Mesenchymal stem cell (in vitro differentiated cells and primary cell): ENCODE measurements at regions not wholly inside any gene's neighbourhood (a gene's known extent, or its start where the extent isn't known, plus 50 kb on each side); places are given as distances from the start of the nearest gene placed in this dataset.

Source experiments
- DNase-seq: peaks from one replicate; pipeline ENCODE4 v3.0.0-alpha.2; 2013
- H2AFZ ChIP-seq: one replicate; pipeline ENCODE4 v1.6.1; 2013; ENCODE audit warnings: low read depth, mild to moderate bottlenecking, control low read depth, inconsistent platforms, low read length, moderate library complexity
- H2AK5ac ChIP-seq: 2 replicates; pipeline ENCODE4 v1.6.1; 2013; ENCODE audit warnings: low read length, moderate library complexity, mild to moderate bottlenecking, inconsistent platforms; ENCODE audit not compliant: severe bottlenecking
- H2BK120ac ChIP-seq: one replicate; pipeline ENCODE4 v1.6.1; 2013; ENCODE audit warnings: low read depth, mild to moderate bottlenecking, inconsistent platforms, low read length, moderate library complexity
- H2BK12ac ChIP-seq, 2 experiments: one replicate each; pipeline ENCODE4 v1.6.1; 2013; ENCODE audit warnings: inconsistent platforms in 2 of 2, low read length in 2 of 2, mild to moderate bottlenecking in 2 of 2, moderate library complexity in 2 of 2, control low read depth in 1 of 2
- H2BK15ac ChIP-seq: one replicate; pipeline ENCODE4 v1.6.1; 2013; ENCODE audit warnings: mild to moderate bottlenecking, low read depth, inconsistent platforms; ENCODE audit not compliant: poor library complexity, severe bottlenecking
- H2BK5ac ChIP-seq: 2 replicates; pipeline ENCODE4 v1.6.1; 2013; ENCODE audit warnings: low read depth, mild to moderate bottlenecking, low read length, control low read depth, inconsistent platforms; ENCODE audit not compliant: poor library complexity, severe bottlenecking
- H3K14ac ChIP-seq, 2 experiments: one replicate each; pipeline ENCODE4 v1.6.1; 2013; ENCODE audit warnings: inconsistent platforms in 2 of 2, low read length in 2 of 2, control low read depth in 1 of 2, mild to moderate bottlenecking in 1 of 2, moderate library complexity in 1 of 2
- H3K18ac ChIP-seq, 2 experiments: one replicate each; pipeline ENCODE4 v1.6.1; 2013; ENCODE audit warnings: inconsistent platforms in 2 of 2, low read length in 2 of 2, control low read depth in 1 of 2, low read depth in 1 of 2, mild to moderate bottlenecking in 1 of 2
- H3K23ac ChIP-seq, 2 experiments: one replicate each; pipeline ENCODE4 v1.6.1; 2013; ENCODE audit warnings: inconsistent platforms in 2 of 2, low read length in 2 of 2, mild to moderate bottlenecking in 2 of 2, moderate library complexity in 2 of 2, control low read depth in 1 of 2
- H3K27ac ChIP-seq: 2 replicates; pipeline ENCODE4 v1.5.1; 2013; ENCODE audit warnings: mild to moderate bottlenecking, moderate library complexity, low read length, control low read depth, inconsistent platforms; ENCODE audit not compliant: poor library complexity, severe bottlenecking
- H3K27me3 ChIP-seq, 2 experiments: 2 replicates each; pipeline versions ENCODE4 v1.6.1 to v1.7.0; 2013; ENCODE audit warnings: low read length in 2 of 2, mild to moderate bottlenecking in 2 of 2, moderate library complexity in 2 of 2, control low read depth in 1 of 2, inconsistent platforms in 1 of 2; ENCODE audit not compliant: control insufficient read depth in 1 of 2, insufficient read depth in 1 of 2
- H3K36me3 ChIP-seq, 2 experiments: 2 replicates each; pipeline versions ENCODE4 v1.6.1 to v1.7.0; 2013; ENCODE audit warnings: low read length in 2 of 2, control low read depth in 1 of 2, inconsistent platforms in 1 of 2, low read depth in 1 of 2, mild to moderate bottlenecking in 1 of 2; ENCODE audit not compliant: insufficient read depth in 2 of 2, control insufficient read depth in 1 of 2
- H3K4ac ChIP-seq, 2 experiments: one replicate each; pipeline ENCODE4 v1.6.1; 2013; ENCODE audit warnings: inconsistent platforms in 2 of 2, low read length in 2 of 2, mild to moderate bottlenecking in 2 of 2, moderate library complexity in 2 of 2, control low read depth in 1 of 2, low read depth in 1 of 2
- H3K4me1 ChIP-seq: 2 replicates; pipeline ENCODE4 v1.6.1; 2013; ENCODE audit warnings: low read depth, low read length, control low read depth; ENCODE audit not compliant: control insufficient read depth, insufficient read depth
- H3K4me2 ChIP-seq: 2 replicates; pipeline ENCODE4 v1.6.1; 2013; ENCODE audit warnings: low read length, mild to moderate bottlenecking, inconsistent platforms; ENCODE audit not compliant: poor library complexity, severe bottlenecking
- H3K4me3 ChIP-seq, 2 experiments: 2 replicates each; pipeline versions ENCODE4 v1.5.1 to v1.7.0; 2013; ENCODE audit warnings: low read length in 2 of 2, mild to moderate bottlenecking in 2 of 2, control low read depth in 1 of 2, low read depth in 1 of 2; ENCODE audit not compliant: insufficient read depth in 1 of 2
- H3K79me1 ChIP-seq: replicated peaks from 2 replicates; pipeline ENCODE4 v1.6.1; 2013; ENCODE audit warnings: mild to moderate bottlenecking, control low read depth, low read length, inconsistent platforms; ENCODE audit not compliant: poor library complexity, severe bottlenecking
- H3K9ac ChIP-seq: 2 replicates; pipeline ENCODE4 v1.7.0; 2013; ENCODE audit warnings: mild to moderate bottlenecking, low read length, moderate library complexity
- H3K9me3 ChIP-seq: 2 replicates; pipeline ENCODE4 v1.7.0; 2013; ENCODE audit warnings: mild to moderate bottlenecking, low read length; ENCODE audit not compliant: control insufficient read depth
- H4K8ac ChIP-seq: one replicate; pipeline ENCODE4 v1.6.1; 2013; ENCODE audit warnings: inconsistent platforms, mild to moderate bottlenecking, low read length, moderate library complexity
- H4K91ac ChIP-seq: one replicate; pipeline ENCODE4 v1.6.1; 2013; ENCODE audit warnings: mild to moderate bottlenecking, low read length, inconsistent platforms
- WGBS: methylation state at CpG from one replicate; pipeline ENCODE4 v1.1.7; 2013; ENCODE audit warnings: mixed read lengths; 5-methylcytosine and 5-hydroxymethylcytosine counted together

DNA sequence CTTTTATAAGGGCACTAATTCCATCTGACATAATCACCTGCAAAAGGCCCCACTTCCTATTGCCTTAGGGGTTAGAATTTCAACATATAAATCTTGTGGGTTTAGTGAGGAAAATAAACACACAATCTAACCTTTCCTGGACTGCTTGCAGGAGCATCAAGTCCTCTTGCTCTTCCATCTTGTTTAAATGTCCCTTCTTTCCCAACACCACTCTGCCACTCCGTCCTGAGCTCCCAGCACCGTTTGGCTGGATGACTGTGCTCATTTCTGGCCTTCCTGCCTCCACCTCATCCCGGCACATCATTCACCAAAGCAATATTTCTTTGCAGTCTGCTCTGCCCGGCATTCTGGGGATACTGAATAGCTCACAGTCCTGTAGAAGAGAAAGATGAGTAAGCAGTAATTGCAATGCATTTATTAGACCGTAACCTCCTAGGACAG, 247.8 kb downstream of the BCL2 start:
- Histone ChIP-seq H3K14ac (no peak overlapping the region), H2AFZ (no peak overlapping the region), H3K4me1 (no peaks in the 10 kb centered on the region), H3K4ac (no peak overlapping the region), H3K4me2 (no peak overlapping the region), H4K91ac (no peak overlapping the region), H3K36me3 (no peaks in the 10 kb centered on the region), H3K9me3 (no peaks in the 10 kb centered on the region), H3K27ac (no peak overlapping the region), H3K4me3 (no peak overlapping the region), H3K18ac (no peak overlapping the region), H3K23ac (no peak overlapping the region), H2BK5ac (no peak overlapping the region), H4K8ac (no peak overlapping the region), H3K9ac (no peak overlapping the region), H2AK5ac (no peak overlapping the region), H2BK12ac (no peak overlapping the region), H3K79me1 (no peaks in the 10 kb centered on the region), H2BK120ac (no peak overlapping the region), H2BK15ac (no peak overlapping the region), H3K27me3 (peaks cover 0 to 13% of the 10 kb centered on the region in 2 experiments)
- DNase-seq, result no peak
- WGBS, result 60% methylated on average over 3 of the region's 5 CpGs

- Histone ChIP-seq H3K23ac (no peak overlapping the region), H3K18ac (peak overlapping the region in 1 of 2 experiments; percentile 2), H3K14ac (no peak overlapping the region), H2BK5ac (no peak overlapping the region), H3K9ac (no peak overlapping the region), H2BK12ac (no peak overlapping the region), H3K36me3 (no peaks in the 10 kb centered on the region), H3K27ac (no peak overlapping the region), H3K9me3 (no peaks in the 10 kb centered on the region), H3K4ac (no peak overlapping the region), H4K8ac (no peak overlapping the region), H3K4me2 (no peak overlapping the region), H2AFZ (no peak overlapping the region), H2BK120ac (no peak overlapping the region), H2BK15ac (no peak overlapping the region), H2AK5ac (no peak overlapping the region), H4K91ac (no peak overlapping the region), H3K79me1 (no peaks in the 10 kb centered on the region), H3K4me1 (no peaks in the 10 kb centered on the region), H3K27me3 (peaks cover 0 to 14% of the 10 kb centered on the region in 2 experiments), H3K4me3 (no peak overlapping the region)
- 39% methylated on average over 8 of the region's 8 CpGs for WGBS
- no peak for DNase-seq
Measured at GRCh38 chr18:63070767-63071502, 248.6 kb downstream of the BCL2 start.

GRCh38 chr18:63069496-63069895, 250.1 kb downstream of the BCL2 start:
- H2BK15ac ChIP-seq, result no peak overlapping the region
- H2AFZ ChIP-seq, result no peak overlapping the region
- DNase-seq, result no peak
- H3K27ac ChIP-seq, result no peak overlapping the region
- H3K14ac ChIP-seq, result peak overlapping the region in 1 of 2 experiments; percentile 57
- H2BK12ac ChIP-seq, result no peak overlapping the region
- no peak overlapping the region for H4K91ac ChIP-seq
- H2AK5ac ChIP-seq, result no peak overlapping the region
- no peak overlapping the region for H2BK5ac ChIP-seq
- H3K79me1 ChIP-seq, result no peaks in the 10 kb centered on the region
- H3K23ac ChIP-seq, result no peak overlapping the region
- no peak overlapping the region for H4K8ac ChIP-seq
- H3K36me3 ChIP-seq, result no peaks in the 10 kb centered on the region
- H2BK120ac ChIP-seq, result no peak overlapping the region
- no peaks in the 10 kb centered on the region for H3K9me3 ChIP-seq
- H3K4me3 ChIP-seq, result no peak overlapping the region
- H3K9ac ChIP-seq, result no peak overlapping the region
- no peak overlapping the region for H3K18ac ChIP-seq
- no peak overlapping the region for H3K4me2 ChIP-seq
- WGBS, result 96% methylated on average over 2 of the region's 3 CpGs
- no peak overlapping the region for H3K4ac ChIP-seq
- H3K4me1 ChIP-seq, result no peaks in the 10 kb centered on the region
- H3K27me3 ChIP-seq, result peaks cover 8 to 24% of the 10 kb centered on the region in 2 experiments

- DNase-seq, result no peak
- no peak overlapping the region for H3K23ac ChIP-seq
- 64% methylated on average over 2 of the region's 2 CpGs for WGBS
Measured at GRCh38 chr18:63067939-63068338, 251.6 kb downstream of the BCL2 start.

More at GRCh38 chr18:63067939-63068338, 251.6 kb downstream of the BCL2 start:
- Histone ChIP-seq H3K27me3 (peaks cover 8 to 25% of the 10 kb centered on the region in 2 experiments), H3K4me2 (no peak overlapping the region), H3K79me1 (no peaks in the 10 kb centered on the region), H3K14ac (no peak overlapping the region), H3K4ac (no peak overlapping the region), H3K4me1 (peaks cover 3% of the 10 kb centered on the region), H2BK5ac (no peak overlapping the region), H3K36me3 (no peaks in the 10 kb centered on the region), H4K91ac (no peak overlapping the region), H2AFZ (no peak overlapping the region), H2BK12ac (no peak overlapping the region), H3K4me3 (no peak overlapping the region), H3K27ac (no peak overlapping the region), H2BK120ac (no peak overlapping the region), H3K9me3 (no peaks in the 10 kb centered on the region), H2BK15ac (no peak overlapping the region), H3K18ac (no peak overlapping the region), H2AK5ac (no peak overlapping the region), H4K8ac (no peak overlapping the region), H3K9ac (no peak overlapping the region)
